Stimulated activated CD8-positive, alpha-beta memory T cell treated with anti-CD3 and anti-CD28 coated beads, Interleukin-4, amount 100 ng/mL, for 24 hours (primary cell): ENCODE measurements at regions not wholly inside any gene's neighbourhood (a gene's known extent, or its start where the extent isn't known, plus 50 kb on each side); places are given as distances from the start of the nearest gene placed in this dataset.
"Not testable (repeated sequence)": the region's sequence is repeated elsewhere in the genome, so short reads cannot be mapped to it uniquely, and the experiment has no call there.

Experiments
- DNase-seq: peaks from one replicate; pipeline ENCODE4 v3.0.0-alpha.2; 2020; ENCODE audit warnings: low read depth

DNA sequence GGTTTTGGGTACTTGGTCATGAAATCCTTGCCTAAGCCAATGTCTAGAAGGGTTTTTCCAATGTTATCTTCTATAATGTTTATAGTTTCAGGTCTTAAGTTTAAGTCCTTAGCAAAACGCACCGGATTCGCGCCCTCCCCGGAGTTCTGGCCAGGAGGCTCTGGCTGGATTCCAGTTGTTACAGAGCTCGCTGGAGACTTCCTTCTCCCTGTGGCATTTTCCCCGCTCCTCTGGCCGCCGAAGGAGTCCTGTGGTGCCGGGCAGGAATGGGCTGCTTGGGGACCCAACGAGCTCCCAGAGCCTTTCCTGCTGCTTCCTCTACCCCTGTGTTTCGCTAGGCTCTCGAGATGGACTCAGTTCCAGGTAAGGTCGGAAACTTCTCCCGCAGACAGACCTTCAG, 335.9 kb downstream of the AEBP2 start:
- no peak for DNase-seq

- DNase-seq, result not testable (repeated sequence)
Observed at GRCh38 chr12:19775976-19776375, 336.7 kb downstream of the AEBP2 start.

- DNase-seq, result no peak
Observed at GRCh38 chr12:19778172-19778571, 338.9 kb downstream of the AEBP2 start.

DNA sequence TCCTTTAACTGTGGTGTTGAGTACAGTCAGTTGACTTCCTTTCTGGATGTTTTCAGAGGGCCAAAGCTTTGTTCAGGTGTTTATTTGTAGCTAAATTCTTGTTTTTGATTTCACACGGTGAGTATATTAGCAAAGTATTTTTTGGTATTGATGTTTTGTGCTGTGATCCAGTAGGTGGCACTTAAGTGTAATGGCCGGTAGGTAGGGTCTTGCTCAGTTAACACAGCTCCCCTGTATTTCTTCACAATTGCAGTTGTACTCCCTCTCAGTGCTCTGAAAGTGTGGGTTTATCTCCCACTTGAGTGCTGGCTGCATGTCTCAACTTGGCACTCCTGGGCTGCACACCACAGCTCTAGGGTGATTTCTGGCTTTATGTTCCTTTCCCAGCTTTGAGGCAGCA, 339.5 kb downstream of the AEBP2 start:
- DNase-seq, result no peak

GRCh38 chr12:19779395-19780056, 340.2 kb downstream of the AEBP2 start:
- no peak for DNase-seq

DNA sequence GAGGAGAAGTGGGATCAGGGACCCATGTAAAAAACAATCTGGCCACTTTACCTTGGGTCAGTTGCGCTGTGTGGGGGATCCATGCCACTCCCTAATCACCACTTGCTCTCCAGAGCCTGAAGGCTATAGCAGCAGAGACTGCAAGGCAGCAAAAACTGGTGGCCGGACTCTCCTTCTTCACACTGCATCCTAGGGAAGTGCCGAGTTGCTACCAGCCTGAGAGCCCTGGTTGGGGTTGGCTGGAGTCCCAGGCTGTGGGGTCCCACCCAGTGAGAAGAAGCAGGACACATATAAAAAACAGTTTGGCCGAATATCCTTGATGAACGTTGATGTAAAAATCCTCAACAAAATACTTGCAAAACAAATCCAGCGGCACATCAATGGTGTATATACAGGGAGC, 341.2 kb downstream of the AEBP2 start:
- DNase-seq, result no peak

DNA sequence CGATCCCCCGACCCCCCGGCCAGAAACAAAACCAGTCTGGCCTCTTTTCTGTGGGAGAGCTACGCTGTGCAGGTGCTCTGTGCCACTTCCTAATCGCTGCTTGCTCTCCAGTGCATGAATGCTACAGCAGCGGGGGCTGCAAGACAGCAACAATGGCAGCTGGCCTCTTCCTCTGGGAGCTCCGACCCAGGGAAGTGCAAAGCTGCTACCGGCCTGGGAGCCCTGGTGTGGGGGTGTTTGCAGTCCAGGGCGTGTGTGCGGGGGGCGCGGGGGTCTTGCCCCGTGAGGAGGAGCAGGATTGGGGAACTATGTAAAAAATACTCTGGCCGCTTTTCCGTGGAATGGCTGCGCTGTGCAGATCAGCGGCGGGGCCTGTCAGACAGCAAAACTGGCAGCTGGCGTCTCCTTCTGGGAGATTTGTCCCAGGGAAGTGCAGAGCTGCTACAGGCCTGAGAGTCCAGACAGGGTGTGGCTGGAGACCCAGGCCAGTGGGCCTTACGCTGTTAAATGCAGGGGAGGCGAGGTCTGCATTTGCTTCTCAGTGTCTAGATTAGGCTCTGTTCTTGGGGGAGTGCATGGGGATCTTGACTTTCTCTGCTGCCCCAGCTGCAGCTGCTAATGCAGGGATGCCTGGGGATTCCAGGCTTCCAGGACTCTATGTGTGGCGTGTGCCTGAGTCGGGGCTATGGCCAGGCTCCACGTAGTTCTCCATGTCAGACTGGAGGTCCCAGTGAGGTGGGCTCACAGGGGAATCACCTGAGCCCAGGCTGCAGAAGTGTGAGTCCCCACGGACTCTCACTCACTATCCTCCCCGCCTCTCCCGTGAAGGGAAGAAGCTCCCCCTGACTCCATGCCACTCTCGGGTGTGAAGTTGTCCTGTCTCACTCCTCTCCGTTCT, 344.5 kb downstream of the AEBP2 start:
- no peak for DNase-seq

DNA sequence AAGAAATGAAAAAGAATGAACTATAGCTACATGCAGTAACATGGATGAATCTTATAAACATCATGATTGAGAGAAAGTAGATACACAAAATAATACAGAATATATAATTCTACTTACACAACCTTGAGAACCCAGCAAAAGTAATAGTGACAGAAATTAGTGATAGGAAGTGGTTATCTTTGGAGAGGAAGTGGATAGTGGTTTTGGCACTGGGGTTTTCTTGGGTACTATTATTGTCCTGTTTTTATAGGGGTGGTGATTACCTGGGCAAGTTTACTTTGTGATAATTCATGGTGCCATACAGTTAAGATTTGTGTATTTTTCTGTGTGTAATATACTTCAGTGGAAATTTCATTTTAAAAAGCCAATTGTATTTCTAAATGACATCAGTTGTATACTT, 352.7 kb downstream of the AEBP2 start:
- DNase-seq, result no peak

GRCh38 chr12:19794116-19794515, 354.8 kb downstream of the AEBP2 start:
- DNase-seq, result no peak

GRCh38 chr12:19799216-19799615, 359.9 kb downstream of the AEBP2 start:
- no peak for DNase-seq

DNA sequence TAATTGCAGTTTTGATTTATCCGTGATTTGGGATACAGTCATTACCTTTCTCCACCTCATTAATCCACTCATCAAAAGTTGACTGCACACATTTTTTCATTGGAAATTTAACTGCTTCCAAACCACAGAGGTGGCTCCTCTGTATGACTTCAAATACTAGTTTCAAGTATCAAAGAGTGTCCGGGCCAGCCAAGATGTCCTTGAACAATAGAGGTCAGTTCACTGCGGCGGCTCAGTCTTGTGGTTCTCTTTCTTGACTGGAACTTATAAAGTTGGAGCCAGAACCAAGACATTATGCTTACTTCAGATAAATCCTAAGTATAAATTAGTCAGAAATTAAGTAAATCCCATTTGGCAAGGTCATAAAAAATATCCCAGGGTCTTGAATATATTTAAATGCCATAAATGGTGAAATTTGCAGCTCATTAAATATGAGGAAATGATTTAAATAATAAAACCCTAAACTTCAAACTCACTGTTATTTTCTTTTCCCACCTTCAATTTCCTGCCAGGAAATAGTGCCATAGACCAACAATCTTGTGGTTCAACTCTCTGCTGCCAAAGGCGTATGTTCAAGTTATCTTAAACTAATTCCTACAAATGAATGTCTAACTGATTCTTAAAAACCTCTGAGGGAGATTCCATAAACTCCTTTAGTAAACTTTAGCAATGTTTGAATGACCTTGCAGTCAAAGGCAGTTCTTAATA, 360.8 kb downstream of the AEBP2 start:
- no peak for DNase-seq

- no peak for DNase-seq
Observed at GRCh38 chr12:19800884-19801283, 361.6 kb downstream of the AEBP2 start.

- DNase-seq, result no peak
Observed at GRCh38 chr12:19801941-19802340, 362.6 kb downstream of the AEBP2 start.

GRCh38 chr12:19802915-19803314, 363.6 kb downstream of the AEBP2 start:
- no peak for DNase-seq

DNA sequence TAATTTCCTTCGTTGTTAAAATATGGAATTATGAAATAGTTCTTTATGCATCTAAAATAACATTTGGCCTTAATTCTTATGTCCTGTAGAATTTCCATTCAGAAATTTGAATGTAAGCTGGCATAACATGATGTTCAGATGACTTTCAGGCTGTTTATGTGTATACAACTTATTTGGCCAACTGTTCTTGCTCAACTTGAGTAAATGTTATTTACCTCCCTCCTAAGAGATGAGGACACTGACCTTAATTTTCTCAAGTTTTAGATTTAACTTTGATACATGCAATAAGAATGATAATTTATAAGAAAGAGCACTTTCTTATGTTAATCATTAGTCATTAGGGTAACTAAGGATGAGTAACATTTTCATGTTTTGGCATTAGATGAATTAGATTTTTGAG, 365.4 kb downstream of the AEBP2 start:
- DNase-seq, result no peak

GRCh38 chr12:19808371-19808770, 369.1 kb downstream of the AEBP2 start:
- DNase-seq, result no peak

DNA sequence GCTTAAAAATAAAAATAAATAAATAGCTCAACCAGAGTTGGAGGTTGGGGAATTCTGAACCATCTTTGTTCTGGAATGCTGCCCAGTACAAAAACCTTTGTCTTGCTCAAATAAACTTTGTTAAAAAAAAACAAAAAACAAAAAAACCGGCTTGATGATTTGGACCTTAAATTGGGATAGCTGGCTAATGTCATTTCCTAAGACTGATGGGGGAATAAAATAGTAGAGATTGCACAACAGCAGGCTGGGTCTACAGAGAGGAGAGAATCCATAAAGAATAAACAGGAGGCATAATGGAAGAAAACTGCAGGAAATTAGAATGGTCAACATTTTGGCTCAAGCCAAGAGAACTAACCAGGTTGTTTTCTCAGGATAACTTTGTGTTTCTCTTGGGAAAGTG, 370.9 kb downstream of the AEBP2 start:
- no peak for DNase-seq

DNA sequence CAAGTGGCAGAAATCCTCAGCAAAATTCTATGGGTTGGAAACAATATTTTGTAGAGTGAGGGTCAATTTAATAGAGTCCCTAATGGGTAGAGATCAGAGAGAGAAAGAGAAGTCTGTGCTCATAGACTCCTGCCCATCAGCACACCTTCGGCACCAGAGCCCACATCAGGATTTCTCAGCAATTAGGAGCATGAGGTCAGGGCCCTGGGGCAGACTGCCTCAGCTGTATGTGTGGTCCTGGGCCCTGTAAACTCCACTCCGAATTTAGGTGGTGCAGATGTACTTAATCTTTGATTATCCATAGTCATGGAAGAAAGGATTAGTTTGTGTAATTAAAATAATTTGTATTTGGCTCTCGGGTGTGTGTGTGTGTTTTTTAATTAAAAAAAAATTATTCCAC, 372.6 kb downstream of the AEBP2 start:
- no peak for DNase-seq

DNA sequence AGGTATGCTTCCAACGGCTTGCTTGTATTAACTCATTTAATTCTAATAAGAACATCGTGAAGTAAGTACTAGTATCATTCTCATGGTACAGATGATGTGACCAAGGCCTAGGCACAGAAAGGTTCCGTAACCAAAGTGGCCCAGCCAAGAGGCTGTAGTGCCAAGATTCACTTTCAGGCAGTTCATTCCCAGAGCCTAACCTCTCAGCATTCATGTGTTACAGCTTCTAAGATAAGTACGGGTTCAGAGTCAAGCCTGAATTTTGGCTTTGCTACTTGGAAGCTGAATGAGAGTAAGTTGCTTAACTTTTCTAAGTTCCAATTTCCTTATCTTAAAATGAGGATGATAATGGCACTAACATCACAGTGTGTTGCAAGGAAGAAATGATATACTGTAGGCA, 379.9 kb downstream of the AEBP2 start:
- DNase-seq, result no peak

- DNase-seq, result no peak
Observed at GRCh38 chr12:19822476-19822875, 383.2 kb downstream of the AEBP2 start.

- DNase-seq, result not testable (repeated sequence)
Observed at GRCh38 chr12:19823326-19823725, 384.0 kb downstream of the AEBP2 start.

DNA sequence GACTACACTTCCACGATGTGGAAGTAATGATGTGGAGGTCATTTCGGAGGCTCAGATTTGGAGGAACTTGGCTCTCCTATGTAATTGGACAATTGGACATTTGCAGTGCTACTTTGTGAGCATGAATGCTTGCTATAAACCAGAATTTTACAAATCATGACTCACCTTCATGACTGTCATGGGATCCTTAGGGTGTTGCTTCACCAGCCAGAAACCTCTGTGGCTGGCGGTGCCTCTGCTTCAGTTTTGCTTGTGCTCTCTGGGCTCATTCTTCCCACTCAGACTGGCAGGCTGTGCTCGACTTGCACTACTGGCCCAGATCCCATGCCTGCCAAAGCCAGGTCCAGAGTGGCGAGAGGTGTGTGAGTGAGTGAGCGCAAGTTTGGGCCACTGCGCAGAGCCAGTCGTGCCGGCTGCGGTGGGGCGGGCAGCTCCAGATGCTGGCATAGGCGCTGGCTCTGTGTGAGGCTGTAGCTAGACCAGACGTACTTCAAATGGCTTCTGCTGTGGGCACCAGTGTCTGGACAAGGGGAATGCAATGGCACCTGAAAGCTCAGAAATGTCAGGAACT, 387.8 kb downstream of the AEBP2 start:
- DNase-seq, result no peak
